ENCODE measurements at regions not wholly inside any gene's neighbourhood (a gene's known extent, or its start where the extent isn't known, plus 50 kb on each side); places are given as distances from the start of the nearest gene placed in this dataset.

GRCh38 chr1:191398551-191398950 is 759.7 kb upstream of the RGS18 start:
- TF ChIP-seq POU6F1 (CRISPR knock-in tag; IDR thresholded peaks at IDR 0.05; ENCODE audit: borderline replicate concordance, low read depth): no peak
- TF ChIP-seq PATZ1 (CRISPR knock-in tag; IDR thresholded peaks at IDR 0.05; ENCODE audit: borderline replicate concordance): no peak
- TF ChIP-seq CSDC2 (CRISPR knock-in tag; IDR thresholded peaks at IDR 0.05): no peak
- TF ChIP-seq CSRNP3 (CRISPR knock-in tag; IDR thresholded peaks at IDR 0.05): no peak
- TF ChIP-seq CREB5 (CRISPR knock-in tag; IDR thresholded peaks at IDR 0.05; ENCODE audit: low read depth): no peak
- no peak for TF ChIP-seq PPARA (CRISPR knock-in tag; IDR thresholded peaks at IDR 0.05; ENCODE audit: borderline replicate concordance)

Data from SK-N-SH treated with all-trans-retinoic acid at 6 μM for 48 hours (cell line).